OCI-LY1 (cell line): ENCODE measurements at regions not wholly inside any gene's neighbourhood (a gene's known extent, or its start where the extent isn't known, plus 50 kb on each side); places are given as distances from the start of the nearest gene placed in this dataset.

Experiments used
- EZH2 ChIP-seq: fragments of 200-600 bp; sonication (generic), shearing (Covaris generic); IDR thresholded peaks from 2 replicates; pipeline ENCODE4 v1.8.0; 2017; ENCODE audit warnings: borderline replicate concordance, mixed run types, mild to moderate bottlenecking, antibody characterized with exemption, low read length, moderate library complexity, mixed read lengths
- TF ChIP-seq, protein P1 (sequence below): fragments of 200-600 bp; sonication (generic), shearing (Covaris generic); IDR thresholded peaks from 2 replicates; pipeline ENCODE4 v1.5.1; 2017; ENCODE audit warnings: mild to moderate bottlenecking, antibody characterized with exemption, low read length, moderate library complexity, mixed read lengths

DNA sequence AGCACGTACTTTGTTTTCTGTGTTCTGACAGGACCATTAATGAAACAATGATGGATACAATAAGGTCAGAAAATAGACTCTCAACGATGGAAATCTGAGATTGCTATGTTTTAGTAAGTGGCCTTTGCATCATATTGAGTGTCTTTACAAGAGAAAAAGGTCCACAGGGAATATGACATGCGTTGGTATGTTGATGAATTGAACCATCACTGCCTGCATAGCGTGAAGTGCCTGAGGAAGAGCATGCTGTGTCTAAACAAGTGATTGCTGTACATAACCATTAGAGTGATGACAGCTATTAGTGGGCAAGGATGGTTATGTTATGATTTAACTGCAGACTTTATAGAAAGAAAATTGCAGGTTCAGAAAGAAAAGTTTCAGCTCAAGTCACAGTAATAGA is 623.2 kb downstream of the SLITRK5 start:
- TF ChIP-seq, protein P1, sequence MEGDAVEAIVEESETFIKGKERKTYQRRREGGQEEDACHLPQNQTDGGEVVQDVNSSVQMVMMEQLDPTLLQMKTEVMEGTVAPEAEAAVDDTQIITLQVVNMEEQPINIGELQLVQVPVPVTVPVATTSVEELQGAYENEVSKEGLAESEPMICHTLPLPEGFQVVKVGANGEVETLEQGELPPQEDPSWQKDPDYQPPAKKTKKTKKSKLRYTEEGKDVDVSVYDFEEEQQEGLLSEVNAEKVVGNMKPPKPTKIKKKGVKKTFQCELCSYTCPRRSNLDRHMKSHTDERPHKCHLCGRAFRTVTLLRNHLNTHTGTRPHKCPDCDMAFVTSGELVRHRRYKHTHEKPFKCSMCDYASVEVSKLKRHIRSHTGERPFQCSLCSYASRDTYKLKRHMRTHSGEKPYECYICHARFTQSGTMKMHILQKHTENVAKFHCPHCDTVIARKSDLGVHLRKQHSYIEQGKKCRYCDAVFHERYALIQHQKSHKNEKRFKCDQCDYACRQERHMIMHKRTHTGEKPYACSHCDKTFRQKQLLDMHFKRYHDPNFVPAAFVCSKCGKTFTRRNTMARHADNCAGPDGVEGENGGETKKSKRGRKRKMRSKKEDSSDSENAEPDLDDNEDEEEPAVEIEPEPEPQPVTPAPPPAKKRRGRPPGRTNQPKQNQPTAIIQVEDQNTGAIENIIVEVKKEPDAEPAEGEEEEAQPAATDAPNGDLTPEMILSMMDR: no peak
- no peak for TF ChIP-seq EZH2
